Mesothelial cell of epicardium (in vitro differentiated cells): ENCODE measurements at regions not wholly inside any gene's neighbourhood (a gene's known extent, or its start where the extent isn't known, plus 50 kb on each side); places are given as distances from the start of the nearest gene placed in this dataset.

Experiments
- DNase-seq, 2 experiments: peaks; one replicate each; pipeline ENCODE4 v3.0.0; 2021; ENCODE audit warnings: low spot score in 2 of 2; ENCODE audit not compliant: unreplicated experiment in 2 of 2
- H3K27ac Mint-ChIP-seq: 2 replicates; pipeline ENCODE4 v1.8.0; 2021; ENCODE audit warnings: mixed read lengths
- H3K27me3 Mint-ChIP-seq: 2 replicates; pipeline ENCODE4 v1.8.0; 2021; ENCODE audit warnings: low read depth, mixed read lengths
- H3K36me3 Mint-ChIP-seq: 2 replicates; pipeline ENCODE4 v1.8.0; 2021; ENCODE audit warnings: mixed read lengths
- H3K4me1 Mint-ChIP-seq: 2 replicates; pipeline ENCODE4 v1.8.0; 2021; ENCODE audit warnings: mixed read lengths
- H3K4me3 Mint-ChIP-seq: 2 replicates; pipeline ENCODE4 v1.8.0; 2021; ENCODE audit warnings: mild to moderate bottlenecking, moderate library complexity, mixed read lengths
- H3K9me3 Mint-ChIP-seq: 2 replicates; pipeline ENCODE4 v1.8.0; 2021; ENCODE audit warnings: mixed read lengths
- CTCF ChIP-seq: fragments of 200-600 bp; sonication (generic); IDR thresholded peaks from one replicate; pipeline ENCODE4 v1.5.0; 2021; ENCODE audit warnings: antibody characterized with exemption; ENCODE audit not compliant: unreplicated experiment

DNA sequence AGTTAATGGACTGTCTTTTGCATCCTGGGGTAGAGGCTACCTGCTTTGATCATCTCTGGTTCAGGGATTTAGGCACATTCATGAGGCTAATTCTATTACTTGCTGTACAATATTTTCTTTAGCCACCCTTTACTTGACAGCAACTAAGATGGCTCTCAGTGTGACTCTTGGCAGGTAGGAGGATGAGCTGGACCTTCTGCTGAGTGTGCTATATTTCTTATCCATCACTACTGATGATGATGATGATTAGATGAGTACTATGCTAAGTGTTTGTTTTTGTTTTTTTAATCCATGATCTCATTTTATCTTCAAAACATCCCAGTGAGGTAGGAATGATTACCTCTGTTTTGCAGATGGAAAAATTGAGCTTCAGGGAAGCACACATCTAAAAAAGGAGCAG lies 152.8 kb upstream of the WSCD2 start:
- H3K27ac Mint-ChIP-seq = no peak overlapping the region
- H3K4me3 Mint-ChIP-seq = no peak overlapping the region
- DNase-seq = no peak
- H3K4me1 Mint-ChIP-seq = no peaks in the 10 kb centered on the region
- H3K27me3 Mint-ChIP-seq = peaks cover 18% of the 10 kb centered on the region
- H3K9me3 Mint-ChIP-seq = peaks cover 11% of the 10 kb centered on the region
- no peak for TF ChIP-seq CTCF
- no peaks in the 10 kb centered on the region for H3K36me3 Mint-ChIP-seq

DNA sequence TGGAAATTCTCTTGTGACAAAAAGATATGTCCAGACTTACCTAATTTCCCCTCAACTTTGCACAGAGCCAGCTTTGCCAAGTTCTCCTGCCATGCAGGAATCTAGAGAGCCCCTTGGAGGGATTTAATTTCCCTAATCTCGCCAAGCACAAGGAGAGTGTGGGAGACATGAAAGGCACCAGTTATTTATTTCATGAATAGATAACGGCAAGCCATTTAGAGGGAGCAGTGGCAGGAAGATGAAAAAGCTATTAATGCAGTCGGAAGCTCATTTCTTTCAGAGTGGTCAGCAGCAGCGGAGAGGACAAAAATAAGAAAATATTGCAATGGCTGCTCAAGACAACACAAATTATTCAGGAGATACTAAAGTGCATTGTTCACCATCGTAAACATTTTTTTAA lies 150.9 kb upstream of the WSCD2 start:
- no peak for DNase-seq
- peaks cover 28% of the 10 kb centered on the region for H3K27me3 Mint-ChIP-seq
- no peak overlapping the region for H3K27ac Mint-ChIP-seq
- H3K36me3 Mint-ChIP-seq = no peaks in the 10 kb centered on the region
- H3K4me1 Mint-ChIP-seq = no peaks in the 10 kb centered on the region
- TF ChIP-seq CTCF = no peak
- peaks cover 11% of the 10 kb centered on the region for H3K9me3 Mint-ChIP-seq
- H3K4me3 Mint-ChIP-seq = no peak overlapping the region

GRCh38 chr12:107978641-107979040 lies 150.4 kb upstream of the WSCD2 start:
- H3K4me3 Mint-ChIP-seq = no peak overlapping the region
- TF ChIP-seq CTCF = no peak
- no peak for DNase-seq
- H3K4me1 Mint-ChIP-seq = no peaks in the 10 kb centered on the region
- no peak overlapping the region for H3K27ac Mint-ChIP-seq
- H3K27me3 Mint-ChIP-seq = peaks cover 32% of the 10 kb centered on the region
- H3K36me3 Mint-ChIP-seq = no peaks in the 10 kb centered on the region
- peaks cover 11% of the 10 kb centered on the region for H3K9me3 Mint-ChIP-seq

DNA sequence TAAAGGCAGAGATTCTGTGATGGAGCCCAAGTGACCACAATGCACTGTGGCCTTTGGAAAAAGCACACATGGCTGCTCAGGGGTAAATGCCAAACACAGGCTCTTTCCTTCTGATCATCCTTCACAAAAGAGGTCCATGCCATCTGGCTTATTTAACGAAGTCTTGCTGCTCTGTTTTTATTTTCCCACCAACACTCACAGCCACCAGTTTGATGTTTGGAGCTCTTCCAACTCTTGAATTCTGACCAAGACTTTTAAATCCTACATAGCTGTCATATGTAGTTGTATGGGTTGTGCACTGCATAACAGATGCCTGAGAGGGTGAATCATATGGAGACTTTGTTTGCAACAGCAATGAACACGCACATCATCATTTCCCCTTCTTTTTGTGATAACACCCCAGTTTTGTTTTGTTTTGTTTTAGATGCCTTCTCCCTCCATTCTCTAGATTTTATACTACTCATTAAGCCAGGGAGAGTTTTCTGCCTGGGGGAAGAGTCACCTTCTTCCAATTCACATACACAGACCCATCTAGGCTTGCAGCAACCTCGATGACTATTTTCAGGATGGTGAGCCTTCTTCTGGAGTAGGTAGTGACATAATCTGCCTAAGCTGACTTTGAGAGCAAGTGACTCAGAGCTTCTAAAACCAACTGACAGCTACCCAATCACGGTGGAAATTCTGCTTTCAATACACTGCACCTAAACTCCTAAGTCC lies 145.2 kb upstream of the WSCD2 start:
- no peak overlapping the region for H3K4me3 Mint-ChIP-seq
- no peak overlapping the region for H3K27ac Mint-ChIP-seq
- DNase-seq = no peak
- H3K27me3 Mint-ChIP-seq = peaks cover 45% of the 10 kb centered on the region
- H3K36me3 Mint-ChIP-seq = no peaks in the 10 kb centered on the region
- TF ChIP-seq CTCF = no peak
- H3K9me3 Mint-ChIP-seq = no peaks in the 10 kb centered on the region
- no peaks in the 10 kb centered on the region for H3K4me1 Mint-ChIP-seq

- TF ChIP-seq CTCF = no peak
- Mint-ChIP-seq H3K27ac (no peak overlapping the region), H3K4me1 (no peaks in the 10 kb centered on the region), H3K9me3 (no peaks in the 10 kb centered on the region), H3K27me3 (peaks cover 48% of the 10 kb centered on the region), H3K4me3 (no peak overlapping the region), H3K36me3 (no peaks in the 10 kb centered on the region)
- no peak for DNase-seq
Measured at GRCh38 chr12:107984973-107985372, 144.1 kb upstream of the WSCD2 start.

DNA sequence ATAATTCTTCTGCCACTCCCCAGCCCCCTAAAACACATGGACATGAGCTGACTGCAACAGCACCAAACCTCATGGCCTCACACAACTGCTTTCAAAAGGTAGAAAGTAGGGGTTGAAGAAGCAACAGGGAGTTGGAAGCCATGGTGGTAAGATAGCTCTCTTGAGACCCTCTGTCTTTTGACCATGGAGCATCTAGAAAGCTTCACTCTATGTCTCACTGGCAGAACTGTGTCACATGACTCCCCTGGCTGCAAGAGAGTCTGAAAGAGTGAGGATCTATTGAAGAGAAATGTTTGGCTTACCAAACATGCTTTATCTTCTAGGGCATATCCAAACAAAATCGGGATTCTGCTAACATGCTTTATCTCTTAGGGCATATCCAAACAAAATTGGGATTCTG lies 142.9 kb upstream of the WSCD2 start:
- no peak for TF ChIP-seq CTCF
- Mint-ChIP-seq H3K36me3 (no peaks in the 10 kb centered on the region), H3K4me3 (no peak overlapping the region), H3K9me3 (no peaks in the 10 kb centered on the region), H3K4me1 (no peaks in the 10 kb centered on the region), H3K27me3 (peaks cover 51% of the 10 kb centered on the region), H3K27ac (no peak overlapping the region)
- no peak for DNase-seq
